ENCODE measurements at regions not wholly inside any gene's neighbourhood (a gene's known extent, or its start where the extent isn't known, plus 50 kb on each side); places are given as distances from the start of the nearest gene placed in this dataset.

- Histone ChIP-seq H3K27me3 (no peaks in the 10 kb centered on the region), H3K36me3 (no peaks in the 10 kb centered on the region), H3K9ac (no peak overlapping the region), H3K4me1 (no peaks in the 10 kb centered on the region), H3K4me3 (no peak overlapping the region), H4K20me1 (no peaks in the 10 kb centered on the region), H3K4me2 (no peak overlapping the region), H3K9me3 (replicated peaks in 1 of 11) (peaks cover 0 to 6% (median 3%) of the 10 kb centered on the region in 11 experiments; a peak in 2 of 22 replicates), H3K27ac (no peak overlapping the region)
- TF ChIP-seq Cebpa-rat (IDR thresholded peaks at IDR 0.05): no peak
These were observed 425.0 kb downstream of the HTR7 start for GRCh38 chr10:90432866-90433265.

- no peak for TF ChIP-seq Cebpa-rat (IDR thresholded peaks at IDR 0.05)
- H3K9ac ChIP-seq: no peak overlapping the region
- peaks cover 0 to 8% (median 3%) of the 10 kb centered on the region in 11 experiments; a peak in 9 of 22 replicates for H3K9me3 ChIP-seq (replicated peaks in 1 of 11)
- H3K27ac ChIP-seq: no peak overlapping the region
- H3K27me3 ChIP-seq: no peaks in the 10 kb centered on the region
- no peaks in the 10 kb centered on the region for H3K36me3 ChIP-seq
- H3K4me1 ChIP-seq: no peaks in the 10 kb centered on the region
- H4K20me1 ChIP-seq: no peaks in the 10 kb centered on the region
- H3K4me2 ChIP-seq: no peak overlapping the region
- H3K4me3 ChIP-seq: no peak overlapping the region
These were observed 422.5 kb downstream of the HTR7 start for GRCh38 chr10:90435296-90435695.

- H3K27ac ChIP-seq: no peak overlapping the region
- no peaks in the 10 kb centered on the region for H4K20me1 ChIP-seq
- H3K4me3 ChIP-seq: no peak overlapping the region
- no peak overlapping the region for H3K9ac ChIP-seq
- H3K9me3 ChIP-seq (replicated peaks in 1 of 11): peaks cover 20 to 25% (median 23%) of the 10 kb centered on the region in 11 experiments
- no peaks in the 10 kb centered on the region for H3K4me1 ChIP-seq
- no peak overlapping the region for H3K4me2 ChIP-seq
- no peaks in the 10 kb centered on the region for H3K27me3 ChIP-seq
- no peak for TF ChIP-seq Cebpa-rat (IDR thresholded peaks at IDR 0.05)
- peaks cover 0 to 6% (median 0%) of the 10 kb centered on the region in 11 experiments; a peak in 1 of 22 replicates for H3K36me3 ChIP-seq
These were observed 420.4 kb downstream of the HTR7 start for GRCh38 chr10:90437452-90437851.

- peaks cover 30 to 47% (median 38%) of the 10 kb centered on the region in 11 experiments for H3K9me3 ChIP-seq (replicated peaks in 1 of 11)
- no peak for TF ChIP-seq Cebpa-rat (IDR thresholded peaks at IDR 0.05)
- no peaks in the 10 kb centered on the region for H3K4me1 ChIP-seq
- H3K27me3 ChIP-seq: no peaks in the 10 kb centered on the region
- H3K36me3 ChIP-seq: peaks cover 0 to 6% (median 0%) of the 10 kb centered on the region in 11 experiments; a peak in 1 of 22 replicates
- no peak overlapping the region for H3K9ac ChIP-seq
- no peaks in the 10 kb centered on the region for H4K20me1 ChIP-seq
- no peak overlapping the region for H3K27ac ChIP-seq
- no peak overlapping the region for H3K4me3 ChIP-seq
- H3K4me2 ChIP-seq: no peak overlapping the region
These were observed 417.0 kb downstream of the HTR7 start for GRCh38 chr10:90440870-90441269.

- H3K27ac ChIP-seq: no peak overlapping the region
- no peak for TF ChIP-seq Cebpa-rat (IDR thresholded peaks at IDR 0.05)
- no peak overlapping the region for H3K4me2 ChIP-seq
- H3K9ac ChIP-seq: no peak overlapping the region
- no peaks in the 10 kb centered on the region for H4K20me1 ChIP-seq
- no peaks in the 10 kb centered on the region for H3K27me3 ChIP-seq
- peaks cover 0 to 6% (median 0%) of the 10 kb centered on the region in 11 experiments; a peak in 1 of 22 replicates for H3K36me3 ChIP-seq
- H3K4me3 ChIP-seq: no peak overlapping the region
- H3K4me1 ChIP-seq: no peaks in the 10 kb centered on the region
- peaks cover 37 to 67% (median 51%) of the 10 kb centered on the region in 11 experiments for H3K9me3 ChIP-seq (replicated peaks in 1 of 11)
These were observed 414.5 kb downstream of the HTR7 start for GRCh38 chr10:90443342-90443741.

GRCh38 chr10:90447831-90448230 lies 410.0 kb downstream of the HTR7 start:
- Histone ChIP-seq H3K4me1 (peaks cover 0 to 11% (median under 1%) of the 10 kb centered on the region in 10 experiments; a peak in 7 of 20 replicates), H3K4me2 (no peak overlapping the region), H4K20me1 (no peaks in the 10 kb centered on the region), H3K9me3 (replicated peaks in 1 of 11) (peaks cover 13 to 45% (median 25%) of the 10 kb centered on the region in 11 experiments; a peak in 20 of 22 replicates), H3K9ac (no peak overlapping the region), H3K36me3 (no peaks in the 10 kb centered on the region), H3K4me3 (no peak overlapping the region), H3K27ac (no peak overlapping the region), H3K27me3 (no peaks in the 10 kb centered on the region)
- TF ChIP-seq Cebpa-rat (IDR thresholded peaks at IDR 0.05): no peak

GRCh38 chr10:90450797-90451196 lies 407.0 kb downstream of the HTR7 start:
- no peak for TF ChIP-seq Cebpa-rat (IDR thresholded peaks at IDR 0.05)
- Histone ChIP-seq H3K9ac (no peak overlapping the region), H3K27ac (no peak overlapping the region), H3K4me2 (no peak overlapping the region), H3K4me3 (no peak overlapping the region), H3K27me3 (no peaks in the 10 kb centered on the region), H3K9me3 (replicated peaks in 1 of 11) (peaks cover 6 to 31% (median 15%) of the 10 kb centered on the region in 11 experiments; a peak in 13 of 22 replicates), H4K20me1 (no peaks in the 10 kb centered on the region), H3K4me1 (peaks cover 0 to 31% (median 13%) of the 10 kb centered on the region in 10 experiments; a peak in 13 of 20 replicates), H3K36me3 (no peaks in the 10 kb centered on the region)

GRCh38 chr10:90451283-90451682 lies 406.6 kb downstream of the HTR7 start:
- H4K20me1 ChIP-seq: no peaks in the 10 kb centered on the region
- H3K9me3 ChIP-seq (replicated peaks in 1 of 11): peaks cover 4 to 31% (median 10%) of the 10 kb centered on the region in 11 experiments; a peak in 14 of 22 replicates
- no peaks in the 10 kb centered on the region for H3K36me3 ChIP-seq
- no peak for TF ChIP-seq Cebpa-rat (IDR thresholded peaks at IDR 0.05)
- no peak overlapping the region for H3K4me3 ChIP-seq
- H3K27ac ChIP-seq: no peak overlapping the region
- no peak overlapping the region for H3K4me2 ChIP-seq
- H3K4me1 ChIP-seq: peaks cover 0 to 31% (median 13%) of the 10 kb centered on the region in 10 experiments; a peak in 13 of 20 replicates
- no peak overlapping the region for H3K9ac ChIP-seq
- H3K27me3 ChIP-seq: no peaks in the 10 kb centered on the region

GRCh38 chr10:90458054-90458453 lies 399.8 kb downstream of the HTR7 start:
- Histone ChIP-seq H3K9me3 (replicated peaks in 1 of 11) (peaks cover 6 to 32% (median 23%) of the 10 kb centered on the region in 11 experiments; a peak in 21 of 22 replicates), H3K36me3 (peaks cover 0 to 19% (median 0%) of the 10 kb centered on the region in 11 experiments; a peak in 6 of 22 replicates), H3K4me2 (peak overlapping the region in 6 of 11 experiments; percentile 11 to 65 (median 28); a peak in 7 of 22 replicates), H4K20me1 (no peaks in the 10 kb centered on the region), H3K4me3 (peak overlapping the region in 1 of 10 experiments; percentile 48; a peak in 1 of 20 replicates), H3K4me1 (peaks cover 0 to 68% (median 37%) of the 10 kb centered on the region in 10 experiments; a peak in 15 of 20 replicates), H3K9ac (no peak overlapping the region), H3K27me3 (no peaks in the 10 kb centered on the region), H3K27ac (no peak overlapping the region)
- no peak for TF ChIP-seq Cebpa-rat (IDR thresholded peaks at IDR 0.05)

- no peak overlapping the region; a peak in 2 of 20 replicates for H3K4me3 ChIP-seq
- TF ChIP-seq Cebpa-rat (IDR thresholded peaks at IDR 0.05): no peak
- peak overlapping the region in 7 of 11 experiments; percentile 11 to 65 (median 27); a peak in 10 of 22 replicates for H3K4me2 ChIP-seq
- H3K36me3 ChIP-seq: peaks cover 0 to 24% (median 0%) of the 10 kb centered on the region in 11 experiments; a peak in 7 of 22 replicates
- no peak overlapping the region for H3K9ac ChIP-seq
- H3K27me3 ChIP-seq: no peaks in the 10 kb centered on the region
- H4K20me1 ChIP-seq: no peaks in the 10 kb centered on the region
- H3K9me3 ChIP-seq (replicated peaks in 1 of 11): peaks cover 11 to 37% (median 28%) of the 10 kb centered on the region in 11 experiments; a peak in 21 of 22 replicates
- no peak overlapping the region for H3K27ac ChIP-seq
- H3K4me1 ChIP-seq: peaks cover 0 to 65% (median 32%) of the 10 kb centered on the region in 10 experiments; a peak in 15 of 20 replicates
These were observed 399.3 kb downstream of the HTR7 start for GRCh38 chr10:90458571-90458970.

Measured in BLaER1 treated with 17β-estradiol and CSF1 and Interleukin-3, amounts not matched to agents 10 nM and 100 nM (cell line).